H9 (cell line): ENCODE measurements at regions not wholly inside any gene's neighbourhood (a gene's known extent, or its start where the extent isn't known, plus 50 kb on each side); places are given as distances from the start of the nearest gene placed in this dataset.

Experiments
- DNase-seq: peaks from one replicate; pipeline ENCODE4 v3.0.0-alpha.2; 2017
- H2AFZ ChIP-seq: one replicate; pipeline ENCODE4 v1.6.1; 2013; ENCODE audit warnings: mild to moderate bottlenecking, low read length, control low read depth, moderate library complexity
- H2AK5ac ChIP-seq: 2 replicates; pipeline ENCODE4 v1.6.1; 2013; ENCODE audit warnings: low read length, control low read depth, mixed read lengths; ENCODE audit not compliant: insufficient read length
- H2BK120ac ChIP-seq: one replicate; pipeline ENCODE4 v1.6.1; 2013; ENCODE audit warnings: low read depth, mild to moderate bottlenecking, low read length, control low read depth, inconsistent platforms; ENCODE audit not compliant: poor library complexity, severe bottlenecking
- H2BK12ac ChIP-seq: 2 replicates; pipeline ENCODE4 v1.6.1; 2013; ENCODE audit warnings: low read length, control low read depth, mixed read lengths, low read depth; ENCODE audit not compliant: insufficient read length
- H2BK15ac ChIP-seq: 2 replicates; pipeline ENCODE4 v1.6.1; 2013; ENCODE audit warnings: low read depth, low read length, control low read depth
- H2BK20ac ChIP-seq: one replicate; pipeline ENCODE4 v1.6.1; 2013; ENCODE audit warnings: low read depth, mild to moderate bottlenecking, low read length, control low read depth, inconsistent platforms; ENCODE audit not compliant: poor library complexity, severe bottlenecking
- H2BK5ac ChIP-seq: 2 replicates; pipeline ENCODE4 v1.6.1; 2013; ENCODE audit warnings: low read length, control low read depth, mixed read lengths; ENCODE audit not compliant: insufficient read length
- H3K14ac ChIP-seq: 2 replicates; pipeline ENCODE4 v1.6.1; 2013; ENCODE audit warnings: low read length, control low read depth; ENCODE audit not compliant: insufficient read depth
- H3K18ac ChIP-seq: 2 replicates; pipeline ENCODE4 v1.6.1; 2013; ENCODE audit warnings: low read depth, mild to moderate bottlenecking, mixed read lengths, low read length, control low read depth; ENCODE audit not compliant: insufficient read length
- H3K23ac ChIP-seq: 2 replicates; pipeline ENCODE4 v1.6.1; 2013; ENCODE audit warnings: low read length, control low read depth, mixed read lengths, low read depth; ENCODE audit not compliant: insufficient read length
- H3K23me2 ChIP-seq: 2 replicates; pipeline ENCODE4 v1.6.1; 2013; ENCODE audit warnings: low read depth, mild to moderate bottlenecking, mixed read lengths, low read length, control low read depth; ENCODE audit not compliant: insufficient read length, poor library complexity, severe bottlenecking
- H3K27ac ChIP-seq: 2 replicates; pipeline ENCODE4 v1.5.1; 2013; ENCODE audit warnings: low read length, control low read depth, mixed read lengths, low read depth; ENCODE audit not compliant: insufficient read length
- H3K27me3 ChIP-seq: 2 replicates; pipeline ENCODE4 v1.6.1; 2013; ENCODE audit warnings: low read length, control low read depth, inconsistent platforms; ENCODE audit not compliant: insufficient read depth
- H3K4ac ChIP-seq: 2 replicates; pipeline ENCODE4 v1.6.1; 2013; ENCODE audit warnings: low read depth, mild to moderate bottlenecking, control low read depth, inconsistent platforms, low read length, moderate library complexity
- H3K4me1 ChIP-seq: 2 replicates; pipeline ENCODE4 v1.6.1; 2013; ENCODE audit warnings: low read length, control low read depth, inconsistent platforms; ENCODE audit not compliant: insufficient read depth
- H3K4me2 ChIP-seq: 2 replicates; pipeline ENCODE4 v1.6.1; 2013; ENCODE audit warnings: low read length, control low read depth, mixed read lengths; ENCODE audit not compliant: insufficient read length, insufficient read depth
- H3K56ac ChIP-seq: 2 replicates; pipeline ENCODE4 v1.6.1; 2013; ENCODE audit warnings: low read depth, mild to moderate bottlenecking, mixed read lengths, low read length, control low read depth; ENCODE audit not compliant: insufficient read length
- H3K79me1 ChIP-seq: 2 replicates; pipeline ENCODE4 v1.6.1; 2013; ENCODE audit warnings: low read depth, mild to moderate bottlenecking, moderate library complexity, low read length, control low read depth, inconsistent platforms; ENCODE audit not compliant: insufficient read depth, poor library complexity, severe bottlenecking
- H3K79me2 ChIP-seq: 2 replicates; pipeline ENCODE4 v1.6.1; 2013; ENCODE audit warnings: low read length, control low read depth, inconsistent platforms; ENCODE audit not compliant: insufficient read depth
- H3K9ac ChIP-seq: 2 replicates; pipeline ENCODE4 v1.6.1; 2013; ENCODE audit warnings: low read length, control low read depth, mixed read lengths; ENCODE audit not compliant: insufficient read length; ENCODE audit errors: extremely low read depth
- H3K9me3 ChIP-seq: one replicate; pipeline ENCODE4 v1.6.1; 2013; ENCODE audit warnings: low read depth, low read length, inconsistent platforms; ENCODE audit not compliant: control insufficient read depth
- H3T11ph ChIP-seq: one replicate; pipeline ENCODE4 v1.6.1; 2013; ENCODE audit warnings: mild to moderate bottlenecking, low read length, control low read depth, inconsistent platforms
- H4K20me1 ChIP-seq: one replicate; pipeline ENCODE4 v1.6.1; 2013; ENCODE audit not compliant: control insufficient read depth, insufficient read length, insufficient read depth
- H4K5ac ChIP-seq: 2 replicates; pipeline ENCODE4 v1.6.1; 2013; ENCODE audit warnings: low read depth, mild to moderate bottlenecking, mixed read lengths, low read length, control low read depth; ENCODE audit not compliant: insufficient read length
- H4K8ac ChIP-seq: replicated peaks from 2 replicates; pipeline ENCODE4 v1.6.1; 2013; ENCODE audit warnings: low read length, control low read depth, mixed read lengths, low read depth; ENCODE audit not compliant: insufficient read length
- H4K91ac ChIP-seq: 2 replicates; pipeline ENCODE4 v1.6.1; 2013; ENCODE audit warnings: low read depth, mild to moderate bottlenecking, moderate library complexity, mixed read lengths, low read length, control low read depth; ENCODE audit not compliant: insufficient read length
- H3K27ac Mint-ChIP-seq, 3 experiments: 2 replicates in 2 of 3; 3 replicates in 1 of 3; pipeline ENCODE4 v1.8.0; 2020 to 2021; ENCODE audit warnings: mixed read lengths in 3 of 3, mild to moderate bottlenecking in 1 of 3, moderate library complexity in 1 of 3
- H3K27me3 Mint-ChIP-seq: 2 replicates; pipeline ENCODE4 v1.8.0; 2021; ENCODE audit warnings: low read depth, mild to moderate bottlenecking, moderate library complexity, mixed read lengths
- H3K36me3 Mint-ChIP-seq, 3 experiments: 2 replicates in 2 of 3; 3 replicates in 1 of 3; pipeline ENCODE4 v1.8.0; 2020 to 2021; ENCODE audit warnings: low read depth in 3 of 3, mixed read lengths in 3 of 3; ENCODE audit not compliant: insufficient read depth in 1 of 3
- H3K4me1 Mint-ChIP-seq, 2 experiments: 2 replicates each; pipeline ENCODE4 v1.8.0; 2020; ENCODE audit warnings: mixed read lengths in 2 of 2
- H3K4me3 Mint-ChIP-seq, 2 experiments: 2 replicates in 1 of 2; 3 replicates in 1 of 2; pipeline ENCODE4 v1.8.0; 2020 to 2021; ENCODE audit warnings: mild to moderate bottlenecking in 2 of 2, mixed read lengths in 2 of 2, moderate library complexity in 1 of 2
- H3K9me3 Mint-ChIP-seq, 2 experiments: 2 replicates in 1 of 2; 3 replicates in 1 of 2; pipeline ENCODE4 v1.8.0; 2020; ENCODE audit warnings: mild to moderate bottlenecking in 2 of 2, mixed read lengths in 2 of 2, moderate library complexity in 1 of 2
- CTCF ChIP-seq: fragments of 200-600 bp; sonication (generic); conservative IDR thresholded peaks from 3 replicates; pipeline ENCODE4 v1.8.0; 2021; ENCODE audit warnings: antibody characterized with exemption, mild to moderate bottlenecking
- WGBS: extraction: QIAGEN DNeasy Blood & Tissue Kit; methylation state at CpG from one replicate; pipeline ENCODE4 v1.1.7; 2013; ENCODE audit warnings: missing lambda C conversion rate, low lambda C conversion rate, mixed read lengths; ENCODE audit not compliant: insufficient read length; ENCODE audit errors: extremely low coverage; 5-methylcytosine and 5-hydroxymethylcytosine counted together

GRCh38 chr2:217049422-217049821, 189.6 kb upstream of the TNP1 start:
- Histone ChIP-seq H2AK5ac (no peak overlapping the region), H2BK5ac (no peak overlapping the region), H2BK120ac (no peak overlapping the region), H4K91ac (no peak overlapping the region), H4K8ac (no peak overlapping the region), H3K18ac (no peak overlapping the region), H3K9ac (no peak overlapping the region), H3K79me2 (no peaks in the 10 kb centered on the region), H2AFZ (no peak overlapping the region), H2BK20ac (no peak overlapping the region), H3K23me2 (no peaks in the 10 kb centered on the region), H2BK12ac (no peak overlapping the region), H4K20me1 (no peaks in the 10 kb centered on the region), H3K4ac (no peak overlapping the region), H2BK15ac (no peak overlapping the region), H3T11ph (no peak overlapping the region), H3K23ac (no peak overlapping the region), H3K79me1 (no peaks in the 10 kb centered on the region), H3K9me3 (no peaks in the 10 kb centered on the region), H3K27me3 (no peaks in the 10 kb centered on the region), H3K4me1 (no peaks in the 10 kb centered on the region), H4K5ac (no peak overlapping the region), H3K27ac (no peak overlapping the region), H3K56ac (no peak overlapping the region), H3K14ac (no peak overlapping the region), H3K4me2 (peak overlapping the region; percentile 16)
- Mint-ChIP-seq H3K27ac (no peak overlapping the region; a peak in 2 of 7 replicates), H3K36me3 (no peaks in the 10 kb centered on the region), H3K27me3 (peaks cover 16% of the 10 kb centered on the region), H3K4me3 (no peak overlapping the region; a peak in 1 of 5 replicates), H3K4me1 (peaks cover 10 to 15% of the 10 kb centered on the region in 2 experiments), H3K9me3 (no peaks in the 10 kb centered on the region)
- no CpG with 5 or more reads among the region's 7 CpGs for WGBS
- DNase-seq = no peak
- no peak for TF ChIP-seq CTCF
